HuH-7 (cell line): ENCODE measurements at regions not wholly inside any gene's neighbourhood (a gene's known extent, or its start where the extent isn't known, plus 50 kb on each side); places are given as distances from the start of the nearest gene placed in this dataset.

Experiments used
- DNase-seq: peaks from one replicate; pipeline ENCODE4 v3.0.0; 2011; ENCODE audit warnings: low spot score

GRCh38 chr11:95584180-95584579, 205.4 kb downstream of the FAM76B start:
- no peak for DNase-seq

- DNase-seq, result no peak
Measured at GRCh38 chr11:95577716-95578460, 211.7 kb downstream of the FAM76B start.

GRCh38 chr11:95576146-95576845, 213.3 kb downstream of the FAM76B start:
- no peak for DNase-seq

GRCh38 chr11:95575517-95575916, 214.1 kb downstream of the FAM76B start:
- DNase-seq, result no peak

- DNase-seq, result no peak
Measured at GRCh38 chr11:95571718-95572260, 217.8 kb downstream of the FAM76B start.

DNA sequence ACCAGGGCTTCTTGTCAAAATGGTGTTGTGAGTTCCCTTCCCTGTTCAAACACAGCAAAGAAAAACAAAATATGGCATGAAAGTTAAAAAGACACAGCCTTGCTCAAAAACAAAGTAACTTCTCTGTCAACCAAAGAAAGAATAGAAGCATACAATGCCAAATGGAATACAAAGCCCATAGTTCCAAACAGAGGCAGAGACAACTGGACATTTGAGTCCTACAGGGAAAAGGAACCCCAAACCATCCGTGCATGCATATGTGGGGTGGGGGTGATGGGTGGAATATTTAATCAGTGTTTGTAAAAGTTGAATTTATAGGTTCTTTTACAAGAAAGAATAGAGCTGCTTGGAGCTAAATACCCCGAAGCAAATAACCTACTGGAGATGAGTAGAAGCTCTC, 218.7 kb downstream of the FAM76B start:
- no peak for DNase-seq

DNA sequence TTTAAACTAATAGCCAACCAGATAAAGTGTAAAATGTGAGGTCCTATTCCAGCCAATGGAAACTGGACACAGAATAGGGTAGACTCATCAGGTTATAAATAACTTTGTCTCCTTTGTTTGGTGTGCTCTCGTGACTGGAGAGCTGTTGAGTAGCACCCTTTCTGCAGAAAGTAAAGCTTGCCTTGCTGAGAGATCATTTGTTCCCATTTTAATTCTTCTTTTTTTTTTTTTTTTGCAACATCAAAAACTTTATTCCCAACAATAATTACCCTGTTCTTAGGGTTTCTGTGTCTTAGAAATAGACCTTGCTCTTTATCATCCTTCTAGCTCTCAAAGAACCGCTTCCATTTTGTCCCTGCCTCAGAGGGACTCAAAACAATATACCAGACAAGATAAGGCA, 220.4 kb downstream of the FAM76B start:
- no peak for DNase-seq

- DNase-seq, result no peak
Measured at GRCh38 chr11:95568281-95568680, 221.3 kb downstream of the FAM76B start.

GRCh38 chr11:95567685-95568084, 221.9 kb downstream of the FAM76B start:
- no peak for DNase-seq

GRCh38 chr11:95566211-95566610, 223.4 kb downstream of the FAM76B start:
- DNase-seq, result no peak

DNA sequence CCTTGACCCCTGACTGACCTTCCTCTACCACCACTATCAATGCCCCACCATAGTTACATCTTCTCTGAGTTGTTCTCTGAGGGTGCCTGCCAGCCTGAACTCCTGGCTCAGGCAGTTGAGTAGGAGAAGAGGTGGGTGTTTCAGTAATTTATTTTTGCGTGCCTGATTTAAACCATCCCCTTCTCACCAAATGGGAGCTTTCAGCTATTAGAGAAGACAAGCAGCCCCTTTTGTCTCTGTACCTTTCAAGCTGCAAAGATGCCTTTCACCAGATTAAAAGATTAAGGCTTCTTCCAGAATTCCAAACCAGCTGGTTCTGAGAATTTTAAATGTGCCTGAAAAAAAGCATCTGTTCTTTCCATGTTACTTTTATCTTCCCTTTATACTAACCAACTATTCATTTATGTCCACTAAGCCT, 223.8 kb downstream of the FAM76B start:
- DNase-seq, result no peak

DNA sequence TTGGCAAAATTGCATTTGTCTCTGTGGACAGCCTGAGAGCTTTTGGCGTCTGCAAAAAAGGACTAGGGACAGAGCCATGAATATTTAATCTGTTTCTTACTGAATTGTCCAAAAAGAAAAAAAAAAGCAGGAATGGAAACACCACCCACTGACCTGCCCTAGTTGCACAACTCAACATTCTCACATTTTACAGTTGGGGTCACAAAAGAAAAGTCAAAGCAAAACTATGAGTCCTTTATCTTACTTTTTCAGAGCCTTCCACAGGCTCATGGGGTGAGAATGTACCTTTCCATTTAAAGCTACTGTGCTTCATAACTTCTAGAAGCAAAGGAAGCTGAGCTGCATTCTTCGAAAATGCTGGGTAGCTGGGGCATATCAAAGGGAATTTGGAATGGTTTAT, 225.7 kb downstream of the FAM76B start:
- DNase-seq, result no peak

DNA sequence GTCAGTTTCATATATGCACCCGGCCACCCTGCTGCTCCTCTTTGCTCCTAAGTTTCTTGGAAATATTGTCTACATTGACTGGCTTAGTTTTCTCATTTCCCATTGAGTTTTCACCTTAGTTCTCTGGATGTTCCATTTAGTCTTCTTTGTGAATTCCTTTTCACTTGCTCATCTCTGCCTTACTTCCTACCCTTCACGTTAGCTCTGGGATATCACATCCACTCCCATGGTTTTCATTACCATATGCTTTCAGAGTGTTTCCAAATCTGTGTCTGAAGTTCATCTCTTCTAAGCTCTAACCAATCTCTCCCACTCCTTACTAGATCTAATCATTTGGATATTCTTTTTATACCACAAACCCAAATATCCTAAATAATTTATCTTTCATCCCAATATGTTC, 226.4 kb downstream of the FAM76B start:
- DNase-seq, result no peak

- no peak for DNase-seq
Measured at GRCh38 chr11:95562196-95562921, 227.2 kb downstream of the FAM76B start.

DNA sequence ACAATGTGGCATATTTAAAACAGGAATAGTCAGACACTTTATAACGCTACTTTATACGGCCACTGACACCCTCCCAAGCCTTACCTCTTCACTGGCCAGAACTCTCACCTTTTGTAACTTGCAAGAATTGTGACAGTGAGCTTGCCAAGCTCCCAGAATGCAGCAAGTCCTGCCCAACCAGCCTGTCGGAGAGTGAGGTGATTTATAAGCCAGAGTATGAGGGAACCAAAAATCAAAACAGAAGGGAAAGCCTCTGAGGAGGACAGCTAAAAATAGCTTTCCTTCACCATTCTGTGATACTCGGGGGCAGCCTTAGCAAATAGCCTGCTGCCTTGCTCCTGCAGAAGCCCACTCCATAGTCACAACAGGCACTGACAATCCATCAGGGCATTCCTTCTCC, 229.7 kb downstream of the FAM76B start:
- no peak for DNase-seq

GRCh38 chr11:95557376-95557775, 232.2 kb downstream of the FAM76B start:
- no peak for DNase-seq

- DNase-seq, result no peak
Measured at GRCh38 chr11:95556342-95557163, 233.0 kb downstream of the FAM76B start.

DNA sequence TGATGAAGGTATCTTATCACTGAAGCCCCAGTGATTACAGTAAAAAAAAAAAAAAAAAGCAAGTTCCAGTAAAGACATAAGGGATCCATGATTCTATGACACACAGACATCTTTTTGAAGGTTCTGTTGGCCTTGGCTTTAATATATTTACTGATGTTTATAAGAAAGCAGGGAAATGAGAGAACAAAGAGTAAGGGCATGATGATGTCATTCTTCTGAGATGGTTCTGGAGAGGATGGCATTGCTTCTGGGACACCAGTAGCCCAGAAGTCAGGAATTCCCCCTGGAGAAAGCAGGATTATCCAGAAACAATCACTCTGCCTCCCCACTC, 233.6 kb downstream of the FAM76B start:
- DNase-seq, result no peak

- no peak for DNase-seq
Measured at GRCh38 chr11:95554911-95555310, 234.7 kb downstream of the FAM76B start.

- DNase-seq, result no peak
Measured at GRCh38 chr11:95549301-95549700, 240.3 kb downstream of the FAM76B start.

- no peak for DNase-seq
Measured at GRCh38 chr11:95548416-95548815, 241.2 kb downstream of the FAM76B start.

GRCh38 chr11:95547976-95548375, 241.6 kb downstream of the FAM76B start:
- no peak for DNase-seq
